ENCODE measurements at regions not wholly inside any gene's neighbourhood (a gene's known extent, or its start where the extent isn't known, plus 50 kb on each side); places are given as distances from the start of the nearest gene placed in this dataset.

DNA sequence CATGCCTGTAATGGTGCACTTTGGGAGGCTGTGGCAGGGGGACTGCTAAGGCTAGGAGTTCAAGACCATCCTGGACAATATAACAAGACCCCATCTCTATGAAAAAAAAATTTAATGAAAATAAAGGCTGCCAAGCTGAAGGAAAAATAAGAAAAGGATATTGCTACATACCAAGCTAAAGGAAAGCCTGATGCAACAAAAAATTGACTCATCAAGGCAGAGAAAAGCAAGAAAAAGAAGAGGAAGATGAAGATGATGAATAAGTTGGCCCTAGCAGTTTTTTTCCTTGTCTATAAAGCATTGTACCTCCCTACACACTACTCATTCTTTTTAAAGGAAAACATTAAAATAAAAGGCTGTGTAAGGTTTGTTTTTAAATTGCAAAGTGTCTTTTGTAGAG lies 441.9 kb upstream of the MDFIC2 start (continued):
- TF ChIP-seq, protein P1, sequence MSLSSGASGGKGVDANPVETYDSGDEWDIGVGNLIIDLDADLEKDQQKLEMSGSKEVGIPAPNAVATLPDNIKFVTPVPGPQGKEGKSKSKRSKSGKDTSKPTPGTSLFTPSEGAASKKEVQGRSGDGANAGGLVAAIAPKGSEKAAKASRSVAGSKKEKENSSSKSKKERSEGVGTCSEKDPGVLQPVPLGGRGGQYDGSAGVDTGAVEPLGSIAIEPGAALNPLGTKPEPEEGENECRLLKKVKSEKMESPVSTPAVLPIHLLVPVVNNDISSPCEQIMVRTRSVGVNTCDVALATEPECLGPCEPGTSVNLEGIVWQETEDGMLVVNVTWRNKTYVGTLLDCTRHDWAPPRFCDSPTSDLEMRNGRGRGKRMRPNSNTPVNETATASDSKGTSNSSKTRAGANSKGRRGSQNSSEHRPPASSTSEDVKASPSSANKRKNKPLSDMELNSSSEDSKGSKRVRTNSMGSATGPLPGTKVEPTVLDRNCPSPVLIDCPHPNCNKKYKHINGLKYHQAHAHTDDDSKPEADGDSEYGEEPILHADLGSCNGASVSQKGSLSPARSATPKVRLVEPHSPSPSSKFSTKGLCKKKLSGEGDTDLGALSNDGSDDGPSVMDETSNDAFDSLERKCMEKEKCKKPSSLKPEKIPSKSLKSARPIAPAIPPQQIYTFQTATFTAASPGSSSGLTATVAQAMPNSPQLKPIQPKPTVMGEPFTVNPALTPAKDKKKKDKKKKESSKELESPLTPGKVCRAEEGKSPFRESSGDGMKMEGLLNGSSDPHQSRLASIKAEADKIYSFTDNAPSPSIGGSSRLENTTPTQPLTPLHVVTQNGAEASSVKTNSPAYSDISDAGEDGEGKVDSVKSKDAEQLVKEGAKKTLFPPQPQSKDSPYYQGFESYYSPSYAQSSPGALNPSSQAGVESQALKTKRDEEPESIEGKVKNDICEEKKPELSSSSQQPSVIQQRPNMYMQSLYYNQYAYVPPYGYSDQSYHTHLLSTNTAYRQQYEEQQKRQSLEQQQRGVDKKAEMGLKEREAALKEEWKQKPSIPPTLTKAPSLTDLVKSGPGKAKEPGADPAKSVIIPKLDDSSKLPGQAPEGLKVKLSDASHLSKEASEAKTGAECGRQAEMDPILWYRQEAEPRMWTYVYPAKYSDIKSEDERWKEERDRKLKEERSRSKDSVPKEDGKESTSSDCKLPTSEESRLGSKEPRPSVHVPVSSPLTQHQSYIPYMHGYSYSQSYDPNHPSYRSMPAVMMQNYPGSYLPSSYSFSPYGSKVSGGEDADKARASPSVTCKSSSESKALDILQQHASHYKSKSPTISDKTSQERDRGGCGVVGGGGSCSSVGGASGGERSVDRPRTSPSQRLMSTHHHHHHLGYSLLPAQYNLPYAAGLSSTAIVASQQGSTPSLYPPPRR (CRISPR knock-in tag; IDR thresholded peaks at IDR 0.05; ENCODE audit: borderline replicate concordance) = no peak

DNA sequence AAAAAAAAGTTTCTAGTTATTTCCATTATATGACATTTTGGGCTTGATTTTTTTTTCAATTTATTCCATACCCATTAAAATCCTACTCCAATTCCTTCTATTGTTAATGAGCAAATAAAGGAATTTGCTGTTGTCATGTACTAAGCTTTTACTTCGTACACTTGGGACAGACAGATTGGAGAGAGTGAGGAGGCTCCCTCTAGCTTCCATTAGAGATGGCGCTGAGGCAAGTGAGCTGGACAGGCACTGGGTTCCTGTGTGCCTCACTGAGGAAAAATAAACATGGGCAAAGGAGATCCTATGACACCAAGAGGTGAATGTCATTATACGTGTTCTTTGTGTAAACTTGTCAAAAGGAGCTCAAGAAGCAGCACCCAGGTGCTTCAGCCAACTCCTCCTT lies 441.1 kb upstream of the MDFIC2 start:
- H3K27ac ChIP-seq (ENCODE audit: extremely low read depth, low read depth, low read length) = no peak overlapping the region
- no peaks in the 10 kb centered on the region for H3K9me3 ChIP-seq (replicated peaks; ENCODE audit: control insufficient read depth, insufficient read depth, low read depth, low read length)
- H3K9me1 ChIP-seq (ENCODE audit: control insufficient read depth, insufficient read depth, low read length) = no peaks in the 10 kb centered on the region
- H4K20me1 ChIP-seq (replicated peaks; ENCODE audit: control insufficient read depth, insufficient read depth, low read length) = no peaks in the 10 kb centered on the region
- intact Hi-C loops (cut with micrococcal nuclease) (no loop called here), in situ Hi-C loops (cut with MboI) (no loop called here)
- no peak overlapping the region for H3K4me3 ChIP-seq
- no peak overlapping the region for H3K9ac ChIP-seq (ENCODE audit: insufficient read depth in 1 of 2, low read depth in 2 of 2, low read length in 2 of 2)
- H3K79me2 ChIP-seq (ENCODE audit: control insufficient read depth, insufficient read depth, low read length) = no peaks in the 10 kb centered on the region
- DNase-seq (ENCODE audit: extremely low read depth in 1 of 4, low spot score in 3 of 4) = peak in 2 of 4 experiments; percentile 1 to 6
- no peaks in the 10 kb centered on the region for H3K36me3 ChIP-seq (ENCODE audit: control insufficient read depth, insufficient read depth, low read length)
- BruUV-seq (replicated peaks) = no TSS peak
- FAIRE-seq = no peak
- H3K4me2 ChIP-seq (ENCODE audit: insufficient read depth, low read length) = no peak overlapping the region
- CTCF ChIA-PET (ENCODE audit: low intra/inter-chr PET ratio) = no interaction called here
- no peak overlapping the region for H2AFZ ChIP-seq (ENCODE audit: low read depth, low read length)
- H3K27me3 ChIP-seq (ENCODE audit: control insufficient read depth in 2 of 2, insufficient read depth in 2 of 2, low read length in 2 of 2) = no peaks in the 10 kb centered on the region
- H3K4me1 ChIP-seq (replicated peaks in 1 of 2; ENCODE audit: control insufficient read depth in 2 of 2, insufficient read depth in 2 of 2, low read length in 2 of 2) = no peaks in the 10 kb centered on the region
- 6% methylated on average over 3 of the region's 3 CpGs for WGBS (ENCODE audit: insufficient coverage, low coverage, missing lambda C conversion rate)
- peak; percentile 82 for ATAC-seq
- POLR2A ChIA-PET = interaction anchor here (0.6 kb wide), 1 partner anchor 204 kb away, joined by 3 read pairs; no protein-coding TSS in a partner anchor
- TF ChIP-seq ELF4 (CRISPR knock-in tag; IDR thresholded peaks at IDR 0.05) (no peak), KAT2B (IDR thresholded peaks at IDR 0.05; ENCODE audit: low read depth, low read length) (no peak), CEBPG (CRISPR knock-in tag; IDR thresholded peaks at IDR 0.05) (no peak), CEBPG (tag; conservative IDR thresholded peaks at IDR 0.05 in 1 of 2, IDR thresholded peaks at IDR 0.05 in 1 of 2) (no peak)
- TF ChIP-seq, protein P2, sequence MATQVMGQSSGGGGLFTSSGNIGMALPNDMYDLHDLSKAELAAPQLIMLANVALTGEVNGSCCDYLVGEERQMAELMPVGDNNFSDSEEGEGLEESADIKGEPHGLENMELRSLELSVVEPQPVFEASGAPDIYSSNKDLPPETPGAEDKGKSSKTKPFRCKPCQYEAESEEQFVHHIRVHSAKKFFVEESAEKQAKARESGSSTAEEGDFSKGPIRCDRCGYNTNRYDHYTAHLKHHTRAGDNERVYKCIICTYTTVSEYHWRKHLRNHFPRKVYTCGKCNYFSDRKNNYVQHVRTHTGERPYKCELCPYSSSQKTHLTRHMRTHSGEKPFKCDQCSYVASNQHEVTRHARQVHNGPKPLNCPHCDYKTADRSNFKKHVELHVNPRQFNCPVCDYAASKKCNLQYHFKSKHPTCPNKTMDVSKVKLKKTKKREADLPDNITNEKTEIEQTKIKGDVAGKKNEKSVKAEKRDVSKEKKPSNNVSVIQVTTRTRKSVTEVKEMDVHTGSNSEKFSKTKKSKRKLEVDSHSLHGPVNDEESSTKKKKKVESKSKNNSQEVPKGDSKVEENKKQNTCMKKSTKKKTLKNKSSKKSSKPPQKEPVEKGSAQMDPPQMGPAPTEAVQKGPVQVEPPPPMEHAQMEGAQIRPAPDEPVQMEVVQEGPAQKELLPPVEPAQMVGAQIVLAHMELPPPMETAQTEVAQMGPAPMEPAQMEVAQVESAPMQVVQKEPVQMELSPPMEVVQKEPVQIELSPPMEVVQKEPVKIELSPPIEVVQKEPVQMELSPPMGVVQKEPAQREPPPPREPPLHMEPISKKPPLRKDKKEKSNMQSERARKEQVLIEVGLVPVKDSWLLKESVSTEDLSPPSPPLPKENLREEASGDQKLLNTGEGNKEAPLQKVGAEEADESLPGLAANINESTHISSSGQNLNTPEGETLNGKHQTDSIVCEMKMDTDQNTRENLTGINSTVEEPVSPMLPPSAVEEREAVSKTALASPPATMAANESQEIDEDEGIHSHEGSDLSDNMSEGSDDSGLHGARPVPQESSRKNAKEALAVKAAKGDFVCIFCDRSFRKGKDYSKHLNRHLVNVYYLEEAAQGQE (IDR thresholded peaks at IDR 0.05; ENCODE audit: borderline replicate concordance) = no peak
- TF ChIP-seq, protein P2 (CRISPR knock-in tag; IDR thresholded peaks at IDR 0.05; ENCODE audit: low read depth) = no peak
